ENCODE measurements at regions not wholly inside any gene's neighbourhood (a gene's known extent, or its start where the extent isn't known, plus 50 kb on each side); places are given as distances from the start of the nearest gene placed in this dataset.

DNA sequence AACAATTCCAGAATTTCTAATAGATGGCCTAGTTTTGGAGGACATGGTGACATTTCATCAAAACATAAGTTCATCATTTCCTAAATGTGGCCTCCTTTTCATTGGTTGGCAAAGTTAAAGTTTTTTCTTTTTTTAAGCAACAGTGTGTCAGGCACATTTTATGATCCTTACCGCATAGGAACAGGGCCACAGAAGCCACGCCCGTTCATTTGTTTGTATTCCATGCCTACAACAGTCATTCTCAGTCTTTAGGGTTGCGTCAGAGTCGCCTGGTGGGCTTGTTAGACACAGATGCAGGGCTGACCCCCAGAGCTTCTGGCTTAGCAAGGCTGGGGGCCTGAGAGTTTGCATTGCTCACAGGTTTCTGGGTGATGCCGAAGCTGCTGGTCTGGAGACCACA, 130.2 kb downstream of the HSD17B3 start:
- Histone ChIP-seq H3K36me3 (no peaks in the 10 kb centered on the region), H3K4me3 (no peak overlapping the region), H3K9me3 (no peaks in the 10 kb centered on the region), H3K27me3 (peaks cover 0 to 33% (median 0%) of the 10 kb centered on the region in 9 donors), H3K4me1 (peaks cover 0 to 1% (median 0%) of the 10 kb centered on the region in 12 donors), H3K27ac (no peak overlapping the region)
- ATAC-seq, result no peak
- no peak for TF ChIP-seq POLR2A (IDR thresholded peaks at IDR 0.05)
- TF ChIP-seq, protein P1, sequence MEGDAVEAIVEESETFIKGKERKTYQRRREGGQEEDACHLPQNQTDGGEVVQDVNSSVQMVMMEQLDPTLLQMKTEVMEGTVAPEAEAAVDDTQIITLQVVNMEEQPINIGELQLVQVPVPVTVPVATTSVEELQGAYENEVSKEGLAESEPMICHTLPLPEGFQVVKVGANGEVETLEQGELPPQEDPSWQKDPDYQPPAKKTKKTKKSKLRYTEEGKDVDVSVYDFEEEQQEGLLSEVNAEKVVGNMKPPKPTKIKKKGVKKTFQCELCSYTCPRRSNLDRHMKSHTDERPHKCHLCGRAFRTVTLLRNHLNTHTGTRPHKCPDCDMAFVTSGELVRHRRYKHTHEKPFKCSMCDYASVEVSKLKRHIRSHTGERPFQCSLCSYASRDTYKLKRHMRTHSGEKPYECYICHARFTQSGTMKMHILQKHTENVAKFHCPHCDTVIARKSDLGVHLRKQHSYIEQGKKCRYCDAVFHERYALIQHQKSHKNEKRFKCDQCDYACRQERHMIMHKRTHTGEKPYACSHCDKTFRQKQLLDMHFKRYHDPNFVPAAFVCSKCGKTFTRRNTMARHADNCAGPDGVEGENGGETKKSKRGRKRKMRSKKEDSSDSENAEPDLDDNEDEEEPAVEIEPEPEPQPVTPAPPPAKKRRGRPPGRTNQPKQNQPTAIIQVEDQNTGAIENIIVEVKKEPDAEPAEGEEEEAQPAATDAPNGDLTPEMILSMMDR (IDR thresholded peaks at IDR 0.05), result no peak
- no peak for DNase-seq
- intact Hi-C loops (cut with DNase I), result no loop called here
- 77 to 88% (median 86%) methylated on average over 6 of the region's 6 CpGs for WGBS, 4 donors

DNA sequence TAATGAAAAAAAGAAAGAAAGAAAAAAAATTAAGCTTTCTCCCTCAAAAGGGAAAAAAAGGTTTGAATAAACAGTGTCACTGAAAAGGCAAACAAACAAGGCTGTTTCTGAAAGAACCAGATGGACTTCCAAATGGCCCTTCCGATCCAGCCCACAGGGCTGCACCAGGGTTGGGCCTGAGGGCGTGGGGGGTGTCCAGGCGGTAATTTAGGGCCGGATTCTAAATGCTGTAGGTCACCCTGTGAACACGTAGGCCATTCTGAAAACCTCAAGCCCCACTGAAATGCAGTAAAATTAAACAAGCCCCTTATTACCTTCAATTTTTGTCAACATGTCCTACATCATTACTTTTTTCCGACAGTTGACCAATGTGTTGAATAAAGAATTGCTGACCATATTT, 132.1 kb downstream of the HSD17B3 start:
- Histone ChIP-seq H3K27me3 (peaks cover 0 to 32% (median 0%) of the 10 kb centered on the region in 9 donors), H3K36me3 (no peaks in the 10 kb centered on the region), H3K4me3 (no peak overlapping the region), H3K4me1 (no peaks in the 10 kb centered on the region), H3K27ac (no peak overlapping the region), H3K9me3 (no peaks in the 10 kb centered on the region)
- ATAC-seq (no peak), DNase-seq (no peak)
- no peak for TF ChIP-seq POLR2A (IDR thresholded peaks at IDR 0.05)
- TF ChIP-seq, protein P1 (IDR thresholded peaks at IDR 0.05), result no peak
- intact Hi-C loops (cut with DNase I), result no loop called here
- 74 to 91% (median 84%) methylated on average over 6 of the region's 6 CpGs for WGBS, 4 donors

DNA sequence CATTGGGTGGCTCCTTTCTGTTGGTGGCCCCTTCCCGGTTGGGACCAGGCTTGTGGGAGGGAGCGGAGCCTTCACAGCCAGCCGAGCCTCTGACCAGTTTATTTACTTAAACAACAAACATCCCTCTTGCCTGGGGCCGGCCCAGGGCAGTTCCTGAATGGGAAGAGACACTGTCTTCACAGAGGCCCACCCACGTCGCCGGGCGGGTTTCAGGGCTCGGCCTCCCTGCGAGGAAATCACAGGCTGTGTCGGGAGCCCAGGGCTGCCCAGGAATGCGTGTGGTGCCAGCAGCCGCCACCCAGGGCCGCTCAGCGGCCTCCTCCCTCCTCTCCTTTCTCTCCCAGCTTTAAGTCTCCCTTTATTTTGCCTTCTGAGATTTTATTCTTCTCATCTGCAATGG, 132.5 kb downstream of the HSD17B3 start:
- H3K27ac ChIP-seq, result no peak overlapping the region
- H3K9me3 ChIP-seq, result no peaks in the 10 kb centered on the region
- peaks cover 0 to 32% (median 0%) of the 10 kb centered on the region in 9 donors for H3K27me3 ChIP-seq
- DNase-seq (peak in 2 of 5 donors; percentile 38 to 68), ATAC-seq (peak in 1 of 4 donors; percentile 49)
- WGBS, 4 donors, result 43 to 65% (median 54%) methylated on average over 13 to 15 of the region's 15 CpGs
- intact Hi-C loops (cut with DNase I), result no loop called here
- no peak overlapping the region for H3K4me3 ChIP-seq
- H3K4me1 ChIP-seq, result no peaks in the 10 kb centered on the region
- H3K36me3 ChIP-seq, result no peaks in the 10 kb centered on the region
- TF ChIP-seq POLR2A (IDR thresholded peaks at IDR 0.05), result no peak
- TF ChIP-seq, protein P1 (IDR thresholded peaks at IDR 0.05), result no peak

DNA sequence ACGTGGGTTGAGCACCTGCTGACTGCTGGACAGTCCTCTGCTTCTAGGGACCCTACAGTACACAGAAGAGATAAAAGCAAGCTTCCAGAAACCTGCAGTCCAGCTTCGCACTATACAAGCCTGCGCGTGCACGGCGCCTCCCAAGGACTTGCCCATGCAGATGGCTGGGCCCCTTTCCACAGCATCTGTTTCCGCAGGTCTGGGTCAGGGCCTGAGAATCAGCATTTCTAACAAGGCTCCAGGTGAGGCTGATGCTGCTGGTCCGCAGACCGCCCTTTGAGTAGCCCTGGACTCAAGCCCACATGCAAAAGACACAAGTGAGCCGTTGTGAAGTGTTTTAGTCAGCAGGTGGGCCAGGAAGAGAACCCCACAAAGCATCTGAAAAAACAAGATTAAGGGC, 133.1 kb downstream of the HSD17B3 start:
- H3K27me3 ChIP-seq, result peaks cover 0 to 31% (median 0%) of the 10 kb centered on the region in 9 donors
- DNase-seq (no peak), ATAC-seq (no peak)
- H3K4me1 ChIP-seq, result no peaks in the 10 kb centered on the region
- no peak overlapping the region for H3K4me3 ChIP-seq
- no peak overlapping the region for H3K27ac ChIP-seq
- H3K9me3 ChIP-seq, result no peaks in the 10 kb centered on the region
- intact Hi-C loops (cut with DNase I), result no loop called here
- 81 to 95% (median 86%) methylated on average over 8 to 10 of the region's 10 CpGs for WGBS, 4 donors
- no peaks in the 10 kb centered on the region for H3K36me3 ChIP-seq
- TF ChIP-seq POLR2A (IDR thresholded peaks at IDR 0.05), result no peak
- TF ChIP-seq, protein P1 (IDR thresholded peaks at IDR 0.05), result no peak
